ENCODE measurements at regions not wholly inside any gene's neighbourhood (a gene's known extent, or its start where the extent isn't known, plus 50 kb on each side); places are given as distances from the start of the nearest gene placed in this dataset.

DNA sequence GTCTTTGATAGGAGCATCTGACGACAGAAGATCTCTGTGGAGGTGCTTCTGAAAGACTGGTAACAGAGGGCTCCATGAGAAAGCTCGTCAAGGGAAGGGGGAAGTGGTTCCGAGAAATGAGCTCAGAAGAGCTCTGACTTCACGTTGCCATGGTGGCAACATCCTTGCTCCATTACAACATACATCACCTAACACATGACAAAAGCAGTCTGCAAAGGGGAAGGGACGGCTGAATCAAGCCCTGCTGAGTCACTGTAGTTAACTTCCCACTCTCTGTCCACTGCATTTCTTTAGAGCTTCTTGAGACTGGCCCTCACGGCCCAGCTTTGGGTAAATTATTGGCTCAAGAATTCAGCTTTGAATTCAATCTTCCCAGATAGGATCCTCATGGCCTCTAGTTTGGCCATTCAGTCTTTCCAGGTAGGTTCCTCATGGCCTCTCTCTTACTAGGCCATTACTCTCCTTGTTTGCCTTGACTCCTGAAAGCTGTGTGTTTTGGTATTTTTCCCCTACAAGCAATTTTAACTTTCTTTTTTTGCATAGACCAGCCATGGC is 88.0 kb upstream of the ZNF648 start:
- peak; percentile 6 for DNase-seq

DNA sequence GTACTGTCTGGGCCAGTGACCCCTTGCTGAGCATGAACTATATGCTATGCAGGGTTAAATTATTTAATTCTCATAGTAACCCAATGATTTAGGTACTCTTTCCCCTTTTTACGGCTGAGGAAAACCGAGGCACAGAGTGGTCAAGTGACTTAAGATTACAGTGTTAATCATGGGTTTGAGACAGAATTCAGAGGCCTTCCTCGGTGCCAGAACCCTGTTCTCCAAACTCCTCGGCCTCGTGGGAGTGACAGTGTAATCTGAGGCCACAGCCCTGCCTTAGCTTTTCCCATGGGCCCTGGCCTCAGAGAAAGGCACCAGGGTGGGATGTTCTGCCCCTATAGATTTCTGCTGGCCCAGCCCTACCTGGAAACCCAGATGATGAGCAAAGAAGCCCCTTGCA is 86.4 kb upstream of the ZNF648 start:
- DNase-seq, result no peak

DNA sequence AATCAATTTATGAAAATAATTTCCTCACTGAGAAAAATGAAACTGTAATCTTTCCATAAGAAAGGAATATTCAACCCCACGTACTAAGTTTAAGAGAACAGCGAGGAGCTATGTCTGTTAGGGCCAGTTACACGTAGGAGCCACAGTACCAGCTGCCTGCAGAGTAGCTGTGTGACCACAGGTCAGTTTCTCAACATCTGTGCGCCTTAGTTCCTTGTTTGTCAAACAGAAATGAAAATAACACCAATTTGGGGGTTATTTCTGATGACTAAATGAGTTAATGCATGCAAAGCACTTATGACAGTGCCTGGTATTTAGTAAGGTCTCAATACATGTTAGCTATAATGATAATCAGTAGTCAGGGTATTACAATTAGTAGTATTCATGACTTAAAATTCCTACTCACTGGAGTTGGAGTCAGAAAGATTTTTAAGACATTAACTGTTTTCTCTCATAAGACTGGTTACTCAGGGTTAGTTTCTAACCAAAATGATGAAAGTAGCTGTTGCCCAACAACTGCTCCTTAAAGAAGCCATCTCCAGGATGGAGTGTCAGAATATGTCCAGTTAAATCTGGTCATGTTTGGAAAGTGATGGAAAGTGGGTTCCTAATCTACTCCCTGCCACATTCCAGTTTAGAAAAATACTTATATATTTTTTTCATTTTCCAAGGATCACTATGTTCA is 85.8 kb upstream of the ZNF648 start:
- DNase-seq, result no peak

DNA sequence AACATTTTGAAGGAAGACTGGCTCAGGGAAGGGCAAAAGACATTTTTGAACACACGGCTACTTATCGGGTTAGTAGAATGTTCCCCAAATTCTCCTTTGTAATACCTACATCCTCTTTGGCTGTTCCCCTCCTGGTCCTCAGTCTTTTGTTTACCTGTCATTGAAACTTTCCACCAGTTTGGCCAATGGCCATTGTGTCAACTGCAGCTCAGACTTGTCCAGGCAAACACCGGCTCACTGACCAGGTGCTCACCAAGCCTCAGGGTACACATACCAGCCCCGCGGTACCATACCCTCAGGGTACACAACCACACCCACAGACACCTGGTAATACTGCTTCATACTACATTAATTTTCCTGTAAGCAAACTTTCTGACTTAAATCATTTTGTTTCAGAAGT is 84.8 kb upstream of the ZNF648 start:
- DNase-seq, result no peak

DNA sequence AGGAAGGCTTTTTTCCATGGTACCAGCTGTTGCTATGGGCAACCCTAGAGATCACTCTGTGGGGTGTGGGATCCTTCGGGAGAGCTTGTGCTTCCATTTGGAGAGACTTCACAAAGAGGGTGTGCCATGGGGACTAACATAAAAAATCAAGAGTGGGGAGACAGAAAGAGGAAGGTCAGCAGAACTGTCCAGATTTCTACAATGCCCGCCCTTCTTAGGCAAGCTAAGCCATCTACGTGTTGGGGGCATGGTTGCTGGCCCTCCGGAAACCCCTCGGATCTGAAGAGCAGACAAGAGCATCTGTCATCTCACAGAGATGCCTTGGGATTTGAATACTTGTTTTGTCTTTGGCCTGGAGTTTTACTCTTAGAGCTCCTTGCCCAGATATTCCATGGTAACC is 83.9 kb upstream of the ZNF648 start:
- DNase-seq, result no peak

DNA sequence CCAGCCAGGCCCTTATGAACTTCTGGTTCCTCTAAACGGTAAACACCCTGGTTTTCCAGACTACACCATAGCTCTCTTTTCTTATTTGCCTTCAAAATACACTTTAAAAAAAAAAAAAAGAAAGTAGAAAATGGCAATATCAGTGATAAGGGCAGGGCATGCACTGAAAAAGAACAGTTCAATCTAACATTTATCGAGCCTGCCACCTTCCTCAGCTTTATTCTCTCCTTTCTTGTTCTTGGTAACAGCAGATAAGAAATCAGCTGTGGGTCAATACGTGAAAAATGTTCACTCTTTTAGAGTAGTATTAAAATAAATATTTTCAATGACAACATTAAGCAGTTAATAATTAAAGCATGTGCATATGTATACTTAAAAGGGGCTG is 83.1 kb upstream of the ZNF648 start:
- no peak for DNase-seq

DNA sequence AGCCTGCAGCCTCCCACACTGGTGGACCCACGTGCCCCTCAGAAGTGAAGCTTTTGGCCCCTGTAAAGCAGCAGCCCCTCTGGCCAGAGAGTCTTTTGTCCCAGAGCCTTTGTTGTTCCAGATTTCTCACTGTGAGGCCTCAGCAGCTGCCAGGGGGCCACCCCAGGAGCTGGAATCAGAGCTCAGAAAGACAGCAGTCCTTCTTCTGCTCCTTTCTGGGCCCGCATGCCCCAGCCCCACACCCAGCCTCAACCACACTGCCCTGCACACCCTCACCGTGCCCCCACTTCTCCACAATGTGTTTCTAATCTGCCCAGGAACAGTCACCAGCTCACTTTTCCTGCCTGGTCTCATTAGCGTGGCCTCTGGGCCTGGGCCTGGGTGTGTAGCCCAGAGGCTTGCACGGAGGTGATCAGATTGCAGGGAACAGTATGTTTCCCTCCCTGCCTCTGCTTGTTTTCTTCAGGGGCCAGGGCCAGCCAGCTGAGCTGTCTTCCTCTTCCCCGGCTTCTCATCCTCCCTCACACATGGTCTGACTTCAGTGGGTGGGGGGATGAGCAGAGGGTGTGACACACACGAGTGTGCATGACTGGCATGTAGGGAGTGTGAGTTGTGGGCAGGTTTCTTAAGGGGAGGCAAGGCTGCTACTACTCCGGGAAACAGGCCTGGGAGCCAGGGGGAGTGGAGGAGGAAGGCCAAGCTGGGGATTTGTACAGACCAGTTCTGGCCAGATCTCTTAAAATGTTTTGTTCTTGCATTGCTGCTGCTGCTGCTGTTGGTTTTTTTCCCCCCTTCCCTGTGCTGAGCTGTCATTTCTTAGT is 82.5 kb upstream of the ZNF648 start:
- no peak for DNase-seq

DNA sequence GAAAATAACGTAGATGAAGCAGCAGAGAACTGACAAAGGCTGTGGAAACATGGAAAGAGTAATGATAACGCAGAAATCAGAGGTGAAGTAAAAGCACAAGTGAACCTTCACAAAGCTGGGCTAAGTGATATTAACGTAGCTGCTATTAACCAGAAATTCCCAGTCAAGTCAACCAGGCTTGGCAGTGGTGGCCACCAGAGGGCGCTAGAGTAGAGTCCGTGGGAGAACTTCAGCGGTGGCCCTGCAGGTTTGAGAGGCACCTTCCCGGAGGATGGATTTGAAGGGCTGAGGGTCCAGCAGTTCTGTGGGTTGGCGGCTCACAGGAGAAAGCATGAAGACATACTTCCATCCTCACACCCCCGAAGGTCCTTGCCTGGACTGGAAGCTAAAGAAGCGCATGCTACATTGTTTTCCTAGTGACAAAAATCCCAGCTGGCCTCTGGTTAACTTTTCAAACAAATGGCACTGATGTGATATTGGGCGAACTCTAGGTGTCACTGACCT is 81.7 kb upstream of the ZNF648 start:
- peak; percentile 72 for DNase-seq

DNA sequence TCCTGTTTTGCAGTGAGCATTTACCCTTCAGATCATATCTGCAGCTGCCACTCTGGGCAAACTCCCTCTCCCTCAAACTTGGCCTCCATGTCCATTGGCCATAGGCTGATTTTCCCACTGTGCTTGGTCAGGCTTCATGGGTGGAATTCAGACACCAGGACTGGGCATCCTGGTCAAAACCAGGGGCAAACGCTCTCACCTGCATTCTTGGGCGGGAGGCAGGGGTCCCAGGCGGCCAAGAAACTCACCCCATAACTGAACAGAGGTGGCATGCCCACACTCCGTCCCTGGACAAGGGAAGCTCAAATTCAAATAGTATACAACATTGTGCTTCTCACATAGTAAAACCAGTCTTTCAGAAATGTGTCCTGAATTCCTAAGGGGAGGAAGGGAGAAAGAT is 81.1 kb upstream of the ZNF648 start:
- DNase-seq, result no peak

DNA sequence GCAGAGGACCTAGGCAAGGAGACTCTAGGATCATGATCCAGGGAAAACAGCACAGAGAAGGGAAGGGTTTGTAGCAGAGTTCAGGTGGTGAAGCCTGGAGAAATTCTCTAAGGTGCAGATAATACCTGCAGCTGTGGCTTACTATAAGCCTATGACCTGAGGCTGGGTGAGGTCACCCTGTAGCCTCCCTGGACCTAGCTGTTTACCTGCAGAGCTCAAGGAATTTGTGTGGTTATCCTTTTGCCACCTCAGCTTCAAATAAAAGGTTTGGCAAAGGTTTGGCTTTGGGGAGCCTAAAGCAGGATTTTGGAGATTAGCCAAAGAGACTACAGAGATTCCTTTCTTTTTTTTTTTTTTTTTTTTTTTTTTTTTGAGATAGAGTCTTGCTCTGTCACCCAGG is 79.5 kb upstream of the ZNF648 start:
- DNase-seq, result no peak

DNA sequence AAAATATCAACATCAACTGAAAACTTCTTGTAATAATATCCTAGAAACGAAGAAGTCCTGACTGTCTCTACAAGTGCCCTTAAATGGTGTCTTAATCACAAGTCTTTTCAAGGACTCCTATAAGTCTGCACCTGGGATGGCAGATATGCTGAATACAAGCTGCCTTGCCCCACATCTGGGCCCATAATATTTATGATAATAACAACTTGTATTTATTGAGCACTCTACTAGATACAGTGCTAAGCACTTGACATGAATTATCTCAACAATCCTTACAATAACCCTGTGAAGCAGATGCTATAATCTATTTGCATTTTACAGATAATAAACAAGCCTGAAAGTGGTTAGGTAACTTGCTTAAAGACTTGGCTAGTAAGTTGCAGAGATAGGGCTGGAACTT is 78.0 kb upstream of the ZNF648 start:
- DNase-seq, result no peak

DNA sequence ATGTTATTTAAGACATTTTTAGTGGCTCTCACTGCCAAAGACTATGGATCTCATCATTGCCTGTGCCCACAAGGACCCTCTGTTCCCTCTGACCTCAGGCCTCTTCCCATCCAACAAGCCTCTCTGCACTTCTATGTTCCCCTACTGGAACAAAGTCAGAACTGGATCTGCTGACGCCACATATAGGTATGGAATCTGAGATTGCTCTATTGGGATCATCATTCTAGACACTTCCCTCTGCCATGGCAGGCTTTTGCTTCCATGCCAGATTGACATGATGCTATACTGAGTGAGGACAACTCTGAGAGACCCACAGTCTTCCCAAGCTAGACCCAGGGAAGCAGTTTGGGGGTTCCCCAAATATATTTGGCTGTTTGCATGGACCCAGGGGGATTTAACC is 76.0 kb upstream of the ZNF648 start:
- no peak for DNase-seq

DNA sequence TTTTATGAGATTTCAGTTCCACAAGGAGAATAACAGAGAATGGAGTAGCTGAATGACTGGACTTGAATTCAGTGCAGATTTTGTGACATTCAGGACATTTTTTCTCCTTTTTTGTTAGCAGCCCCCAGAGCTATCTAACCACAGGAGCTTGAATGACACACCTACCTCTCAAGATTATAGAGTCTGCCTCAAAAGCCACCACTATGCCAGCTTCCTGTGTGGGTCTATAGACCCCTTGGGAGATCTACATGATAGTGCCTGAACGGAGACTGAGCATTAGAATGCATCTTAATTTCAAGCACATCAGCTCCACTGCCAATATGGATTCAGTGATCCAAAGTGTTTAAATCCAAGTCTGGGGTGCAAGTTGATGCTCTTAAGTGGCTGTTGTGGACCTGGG is 74.4 kb upstream of the ZNF648 start:
- DNase-seq, result no peak

DNA sequence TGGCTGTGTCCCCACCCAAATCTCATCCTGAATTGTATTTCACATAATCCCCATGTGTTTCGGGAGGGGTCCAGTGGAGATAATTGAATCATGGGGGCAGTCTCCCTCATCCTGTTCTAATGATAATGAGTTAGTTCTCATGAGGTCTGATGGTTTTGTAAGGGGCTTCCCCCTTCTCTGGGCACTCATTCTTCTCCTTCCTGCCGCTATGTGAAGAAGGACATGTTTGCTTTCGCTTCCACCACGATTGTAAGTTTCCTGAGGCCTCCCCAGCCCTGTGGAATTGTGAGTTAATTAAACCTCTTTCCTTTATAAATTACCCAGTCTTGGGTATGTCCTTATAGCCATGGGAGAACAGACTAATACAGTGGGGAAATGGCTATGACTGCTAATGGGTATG is 72.7 kb upstream of the ZNF648 start:
- DNase-seq, result no peak

DNA sequence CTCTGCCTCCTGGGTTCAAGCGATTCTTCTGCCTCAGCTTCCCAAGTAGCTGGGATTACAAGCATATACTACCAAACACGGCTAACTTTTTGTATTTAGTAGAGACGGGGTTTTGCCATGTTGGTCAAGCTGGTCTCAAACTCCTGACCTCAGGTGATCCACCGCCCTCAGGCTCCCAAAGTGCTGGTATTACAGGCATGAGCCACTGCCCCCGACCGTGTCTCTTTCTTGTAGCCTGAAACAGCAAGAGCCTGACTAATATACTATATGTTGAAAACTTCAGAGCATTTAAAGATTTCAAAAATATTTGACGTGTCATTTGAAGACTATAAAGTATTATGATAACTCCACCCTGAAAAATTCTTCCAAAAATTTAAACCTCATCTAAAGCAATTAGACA is 71.7 kb upstream of the ZNF648 start:
- DNase-seq, result no peak

DNA sequence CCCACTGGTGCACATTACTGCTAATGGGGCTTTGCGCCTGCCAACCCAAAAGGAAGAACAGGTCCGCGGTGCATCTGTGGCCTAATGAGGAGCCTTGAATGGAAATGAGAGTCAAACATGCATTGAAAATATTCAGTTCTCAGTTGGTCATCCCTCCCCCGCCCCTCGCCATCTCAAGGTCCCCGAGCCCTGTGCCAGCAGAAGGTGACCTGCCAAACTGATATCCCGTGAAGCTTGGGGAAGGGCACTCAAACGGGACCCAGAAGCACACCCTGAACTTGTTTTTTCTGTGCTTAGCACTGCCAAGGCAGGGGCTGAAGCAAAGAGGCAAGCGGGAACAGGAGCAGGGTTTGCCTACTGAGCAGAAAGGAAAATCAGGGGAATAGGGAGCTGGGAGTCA is 67.9 kb upstream of the ZNF648 start:
- no peak for DNase-seq

DNA sequence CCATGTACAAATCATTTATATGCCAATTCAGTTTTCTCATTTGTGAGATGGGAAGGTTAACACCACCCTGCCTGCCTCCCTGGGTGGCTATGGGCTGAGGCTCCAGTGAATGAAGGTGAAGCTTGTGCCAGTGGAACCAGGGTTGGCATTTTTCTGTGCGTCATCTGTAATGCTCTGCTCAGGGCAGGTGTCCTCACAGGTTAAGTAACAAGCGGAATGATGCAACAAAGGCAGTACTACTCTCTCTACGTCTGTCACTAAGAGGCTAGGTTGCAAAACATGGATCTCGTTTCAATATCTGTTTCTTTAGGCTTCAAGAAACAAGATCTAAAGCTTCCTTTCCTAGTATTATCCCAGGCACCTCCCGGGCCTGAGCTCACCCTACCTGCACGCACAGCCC is 67.0 kb upstream of the ZNF648 start:
- DNase-seq, result no peak

DNA sequence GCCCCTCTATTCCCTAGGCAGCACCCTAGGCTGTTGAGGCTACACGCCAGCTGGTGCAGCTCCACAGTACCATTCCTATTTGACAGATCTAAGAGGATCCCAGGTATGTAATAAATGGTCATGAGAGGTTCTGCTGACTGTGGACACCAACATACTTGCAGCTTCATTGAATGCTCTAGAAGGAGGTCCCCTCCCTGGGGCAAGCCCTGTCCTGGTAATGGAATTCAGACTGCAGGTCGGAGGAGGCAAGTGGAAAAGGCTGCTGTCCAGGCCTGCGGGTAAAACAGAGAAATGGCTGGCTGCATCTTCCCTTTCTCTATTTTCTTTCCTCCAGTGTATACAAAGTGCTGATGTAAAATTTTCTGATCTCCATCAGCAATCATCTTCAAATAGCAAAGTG is 66.1 kb upstream of the ZNF648 start:
- no peak for DNase-seq

DNA sequence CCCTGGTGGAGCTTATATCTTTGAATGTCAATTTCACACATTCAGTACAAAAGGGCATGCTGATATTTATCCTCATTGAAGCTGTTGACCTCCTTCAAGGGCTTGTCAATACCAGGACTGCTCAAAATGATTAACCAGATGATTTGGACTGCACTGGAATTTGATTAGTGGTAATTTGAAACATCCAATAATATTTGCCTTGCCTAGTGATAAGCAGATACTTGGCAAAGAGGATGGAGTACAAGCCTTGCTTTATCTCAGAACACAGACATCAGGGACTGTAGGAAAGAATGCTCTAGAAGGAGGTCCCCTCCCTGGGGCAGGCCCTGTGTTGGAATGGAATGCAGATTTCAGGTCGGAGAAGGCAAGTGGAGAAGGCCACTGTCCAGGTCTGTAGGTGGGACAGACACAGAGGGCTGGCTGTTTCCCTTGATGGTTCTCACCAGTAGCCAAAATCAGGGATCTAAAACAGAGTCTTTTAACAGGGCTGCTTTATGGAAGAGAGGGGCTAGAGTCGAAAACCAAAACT is 64.8 kb upstream of the ZNF648 start:
- DNase-seq, result no peak

DNA sequence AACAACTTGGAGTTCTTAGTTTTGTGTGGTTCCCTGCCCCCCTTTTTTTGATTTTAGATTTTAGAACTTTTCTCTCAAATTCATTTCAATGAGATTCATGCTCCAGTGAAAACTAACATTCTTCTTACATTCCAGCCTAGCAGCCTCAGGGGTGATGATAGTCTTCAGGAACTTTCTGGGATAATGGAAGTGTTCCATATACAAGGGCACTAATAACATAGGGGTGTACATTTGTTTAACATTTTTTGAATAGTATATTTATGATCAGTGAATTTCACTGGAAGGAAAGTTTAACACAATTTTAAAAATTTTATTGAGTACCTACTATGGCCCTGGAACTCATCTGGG is 61.4 kb upstream of the ZNF648 start:
- no peak for DNase-seq

DNA sequence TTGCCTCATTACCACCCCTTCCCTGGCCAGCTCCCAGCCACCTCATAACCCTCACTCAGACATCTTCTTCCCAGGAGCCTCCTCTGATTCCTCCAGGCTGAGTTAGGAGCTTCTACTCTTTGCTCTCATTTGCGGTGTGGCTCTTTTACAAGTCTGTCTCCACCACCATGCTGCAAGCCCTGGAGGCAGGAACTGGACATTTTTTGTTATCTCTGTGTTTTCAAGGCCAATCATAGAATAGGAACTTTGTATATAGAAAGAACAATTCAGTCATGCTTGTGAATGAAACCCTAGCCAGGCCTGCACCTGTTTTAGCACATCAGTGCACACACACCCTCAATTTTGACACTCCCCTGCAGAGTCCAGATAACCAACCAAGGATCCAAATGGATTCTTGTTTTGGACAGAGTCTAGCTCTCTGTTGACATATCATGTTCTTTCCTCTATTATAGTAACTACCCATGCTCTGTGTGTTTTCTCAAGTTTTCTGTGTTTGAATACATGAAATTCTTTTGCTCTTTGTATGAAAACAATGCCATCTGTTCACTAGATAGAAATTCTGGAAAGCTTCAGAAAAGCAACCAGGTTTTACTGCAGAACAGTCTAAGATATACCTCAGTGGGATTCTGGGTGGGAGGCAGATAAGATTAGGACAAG is 60.9 kb upstream of the ZNF648 start:
- no peak for DNase-seq

DNA sequence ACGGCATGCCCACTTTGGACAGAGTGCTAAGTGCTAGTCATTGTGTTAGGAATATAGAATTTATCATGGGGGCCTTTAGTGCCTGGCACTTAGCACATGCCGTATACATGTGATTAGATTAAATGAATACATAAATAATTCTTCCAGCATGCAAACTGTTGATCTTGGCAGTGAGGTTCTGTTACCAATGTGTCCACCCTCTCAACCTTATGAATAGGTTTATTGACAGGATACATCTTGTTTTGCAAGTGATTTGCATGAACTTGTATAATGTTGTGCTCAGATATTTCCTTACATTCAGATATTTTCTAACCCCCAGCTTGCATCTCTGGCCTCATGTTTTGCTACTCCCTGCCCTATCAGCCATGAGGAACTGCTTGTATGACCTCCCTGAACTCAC is 60.3 kb upstream of the ZNF648 start:
- no peak for DNase-seq

DNA sequence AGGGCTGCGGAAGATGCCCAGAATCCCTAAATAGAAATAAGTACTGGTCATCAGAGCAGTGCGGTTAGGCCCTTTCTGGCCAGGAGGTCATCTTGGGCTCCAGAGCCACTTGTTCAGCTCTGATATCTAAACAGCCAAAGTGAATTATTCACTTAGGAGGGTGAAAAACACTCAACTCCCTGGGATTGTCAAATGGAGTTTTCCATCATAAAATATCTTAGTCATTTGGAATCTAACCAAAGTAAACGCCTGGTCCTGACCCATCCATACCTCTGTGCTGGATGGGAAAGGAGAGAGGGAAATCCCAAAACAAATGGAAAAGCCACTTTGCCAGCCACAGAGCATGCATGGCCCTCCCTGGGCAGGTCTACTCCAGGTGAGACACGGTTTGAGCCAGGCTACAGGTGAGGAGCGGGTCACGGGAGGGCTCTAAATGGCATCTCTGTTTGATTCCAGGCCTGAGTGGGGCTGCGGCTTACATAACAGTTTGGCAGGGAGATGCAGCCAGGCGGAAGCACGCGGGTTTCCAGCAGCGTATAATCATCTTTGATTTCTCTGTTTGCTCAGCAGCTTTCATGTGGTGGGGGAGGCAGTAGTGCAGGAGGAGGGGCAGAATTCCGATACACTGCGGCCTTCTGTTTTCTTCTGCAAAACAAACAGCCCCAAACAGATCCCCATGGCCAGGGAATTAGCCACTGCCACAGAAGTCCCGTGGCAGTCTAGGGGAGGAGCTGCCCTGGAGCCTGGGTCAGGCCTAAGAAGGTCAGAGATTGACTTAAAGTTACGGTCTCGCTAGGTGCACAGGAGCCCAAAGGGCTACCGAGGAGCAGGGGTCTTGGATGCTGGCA is 59.1 kb upstream of the ZNF648 start:
- DNase-seq, result no peak
